GM19328 (cell line): ENCODE measurements at regions not wholly inside any gene's neighbourhood (a gene's known extent, or its start where the extent isn't known, plus 50 kb on each side); places are given as distances from the start of the nearest gene placed in this dataset.
"Not testable (repeated sequence)": the region's sequence is repeated elsewhere in the genome, so short reads cannot be mapped to it uniquely, and the experiment has no call there.

Experiments
- ATAC-seq: cut with Tn5 transposase; IDR thresholded peaks from one replicate; pipeline ENCODE4 v1.9.1; 2021; ENCODE audit warnings: mild to moderate bottlenecking, moderate library complexity; ENCODE audit not compliant: unreplicated experiment

- no peak for ATAC-seq
Observed at GRCh38 chr5:118098716-118099115, 889.6 kb downstream of the DTWD2 start.

GRCh38 chr5:118095115-118095514 lies 893.2 kb downstream of the DTWD2 start:
- no peak for ATAC-seq

- no peak for ATAC-seq
Observed at GRCh38 chr5:118088448-118088847, 899.9 kb downstream of the DTWD2 start.

- ATAC-seq = no peak
Observed at GRCh38 chr5:118076490-118076889, 911.9 kb downstream of the DTWD2 start.

- ATAC-seq = no peak
Observed at GRCh38 chr5:118070041-118070440, 918.3 kb downstream of the DTWD2 start.

- ATAC-seq = no peak
Observed at GRCh38 chr5:118069452-118069851, 918.9 kb downstream of the DTWD2 start.

- no peak for ATAC-seq
Observed at GRCh38 chr5:118068886-118069285, 919.5 kb downstream of the DTWD2 start.

- ATAC-seq = not testable (repeated sequence)
Observed at GRCh38 chr5:118063836-118064235, 924.5 kb downstream of the DTWD2 start.

GRCh38 chr5:118060833-118061232 lies 927.5 kb downstream of the DTWD2 start:
- ATAC-seq = no peak

GRCh38 chr5:118052503-118052902 lies 935.8 kb downstream of the DTWD2 start:
- ATAC-seq = no peak

GRCh38 chr5:118044169-118044568 lies 944.2 kb downstream of the DTWD2 start:
- ATAC-seq = no peak

- no peak for ATAC-seq
Observed at GRCh38 chr5:118043531-118043930, 944.8 kb downstream of the DTWD2 start.

GRCh38 chr5:118042076-118042475 lies 946.3 kb downstream of the DTWD2 start:
- ATAC-seq = no peak

- no peak for ATAC-seq
Observed at GRCh38 chr5:118040496-118040895, 947.9 kb downstream of the DTWD2 start.

- no peak for ATAC-seq
Observed at GRCh38 chr5:118033686-118034338, 954.5 kb downstream of the DTWD2 start.

GRCh38 chr5:118029807-118030206 lies 958.5 kb downstream of the DTWD2 start:
- no peak for ATAC-seq

GRCh38 chr5:118022062-118022461 lies 966.3 kb downstream of the DTWD2 start:
- no peak for ATAC-seq

- ATAC-seq = no peak
Observed at GRCh38 chr5:118017536-118017935, 970.8 kb downstream of the DTWD2 start.

GRCh38 chr5:118016396-118016795 lies 972.0 kb downstream of the DTWD2 start:
- no peak for ATAC-seq

GRCh38 chr5:118015511-118015910 lies 972.8 kb downstream of the DTWD2 start:
- ATAC-seq = no peak

GRCh38 chr5:118009741-118010297 lies 978.5 kb downstream of the DTWD2 start:
- no peak for ATAC-seq

GRCh38 chr5:118008779-118009178 lies 979.6 kb downstream of the DTWD2 start:
- ATAC-seq = no peak

GRCh38 chr5:118007262-118007661 lies 981.1 kb downstream of the DTWD2 start:
- ATAC-seq = no peak
